Cardiac fibroblast (primary cell): ENCODE measurements at regions not wholly inside any gene's neighbourhood (a gene's known extent, or its start where the extent isn't known, plus 50 kb on each side); places are given as distances from the start of the nearest gene placed in this dataset.

Experiments used
- DNase-seq, 2 donors: peaks; one replicate each; pipeline versions ENCODE4 v3.0.0 to v3.0.0-alpha.2; 2010; ENCODE audit warnings: low read depth in 2 of 2
- H3K4me3 ChIP-seq, 2 donors: replicated peaks in 1 of 2; 1 replicate in 1 of 2; 2 replicates in 1 of 2; pipeline ENCODE4 v1.5.1; 2011; ENCODE audit warnings: low read depth in 2 of 2, low read length in 2 of 2, mild to moderate bottlenecking in 2 of 2, moderate library complexity in 1 of 2
- CTCF ChIP-seq: IDR thresholded peaks from one replicate; pipeline ENCODE4 v1.5.1; 2011; ENCODE audit warnings: low read depth, mild to moderate bottlenecking, low read length, inconsistent platforms

GRCh38 chr7:108808549-108809266, 239.0 kb downstream of the DNAJB9 start:
- TF ChIP-seq CTCF: no peak
- DNase-seq: no peak
- H3K4me3 ChIP-seq: no peak overlapping the region

GRCh38 chr7:108809356-108809755, 239.7 kb downstream of the DNAJB9 start:
- H3K4me3 ChIP-seq: no peak overlapping the region
- TF ChIP-seq CTCF: no peak
- no peak for DNase-seq

- no peak for DNase-seq
- H3K4me3 ChIP-seq: no peak overlapping the region
- no peak for TF ChIP-seq CTCF
These were observed 241.2 kb downstream of the DNAJB9 start for GRCh38 chr7:108810756-108811385.

- H3K4me3 ChIP-seq: no peak overlapping the region
- DNase-seq: no peak
- no peak for TF ChIP-seq CTCF
These were observed 243.8 kb downstream of the DNAJB9 start for GRCh38 chr7:108813251-108814014.

- no peak for DNase-seq
- no peak overlapping the region for H3K4me3 ChIP-seq
- TF ChIP-seq CTCF: no peak
These were observed 246.1 kb downstream of the DNAJB9 start for GRCh38 chr7:108815815-108816214.

GRCh38 chr7:108818742-108819141, 249.1 kb downstream of the DNAJB9 start:
- no peak for DNase-seq
- no peak for TF ChIP-seq CTCF
- no peak overlapping the region for H3K4me3 ChIP-seq
